Astrocyte of the spinal cord (primary cell): ENCODE measurements at regions not wholly inside any gene's neighbourhood (a gene's known extent, or its start where the extent isn't known, plus 50 kb on each side); places are given as distances from the start of the nearest gene placed in this dataset.

Source experiments
- DNase-seq: peaks from one replicate; pipeline ENCODE4 v3.0.0; 2011; ENCODE audit warnings: low read depth, low spot score
- H3K4me3 ChIP-seq: 2 replicates; pipeline ENCODE4 v1.5.1; 2011; ENCODE audit warnings: low read depth, mild to moderate bottlenecking, low read length, moderate library complexity
- in situ Hi-C: cut with HindIII; loops from 2 replicates; pipeline ENCODE4 v1.10.0; 2017; ENCODE audit warnings: low sequenced_read_pairs
- TF ChIP-seq, protein P1 (sequence below): IDR thresholded peaks from 2 replicates; pipeline ENCODE4 v1.5.1; 2012; ENCODE audit warnings: low read depth, mild to moderate bottlenecking, low read length, inconsistent platforms

DNA sequence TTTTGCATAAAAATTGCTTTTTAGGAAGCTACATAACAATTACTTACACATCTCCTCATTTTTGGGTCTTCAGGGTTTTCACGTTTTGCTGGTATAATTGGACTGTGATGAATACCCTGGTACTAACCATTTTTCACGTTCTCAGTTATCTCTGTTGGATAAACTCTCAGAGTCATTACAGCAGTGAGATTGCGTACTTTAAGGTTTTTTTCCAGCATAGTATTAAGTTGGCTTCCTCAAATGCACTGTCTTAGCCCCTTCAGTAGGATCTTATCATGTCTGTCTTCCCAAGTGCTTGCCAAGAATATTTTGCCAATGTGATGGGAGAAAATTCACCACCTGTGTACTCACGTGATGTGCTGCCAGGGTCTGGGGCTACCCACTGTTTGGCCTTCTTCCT lies 342.5 kb downstream of the TEX29 start:
- DNase-seq = no peak
- TF ChIP-seq, protein P1, sequence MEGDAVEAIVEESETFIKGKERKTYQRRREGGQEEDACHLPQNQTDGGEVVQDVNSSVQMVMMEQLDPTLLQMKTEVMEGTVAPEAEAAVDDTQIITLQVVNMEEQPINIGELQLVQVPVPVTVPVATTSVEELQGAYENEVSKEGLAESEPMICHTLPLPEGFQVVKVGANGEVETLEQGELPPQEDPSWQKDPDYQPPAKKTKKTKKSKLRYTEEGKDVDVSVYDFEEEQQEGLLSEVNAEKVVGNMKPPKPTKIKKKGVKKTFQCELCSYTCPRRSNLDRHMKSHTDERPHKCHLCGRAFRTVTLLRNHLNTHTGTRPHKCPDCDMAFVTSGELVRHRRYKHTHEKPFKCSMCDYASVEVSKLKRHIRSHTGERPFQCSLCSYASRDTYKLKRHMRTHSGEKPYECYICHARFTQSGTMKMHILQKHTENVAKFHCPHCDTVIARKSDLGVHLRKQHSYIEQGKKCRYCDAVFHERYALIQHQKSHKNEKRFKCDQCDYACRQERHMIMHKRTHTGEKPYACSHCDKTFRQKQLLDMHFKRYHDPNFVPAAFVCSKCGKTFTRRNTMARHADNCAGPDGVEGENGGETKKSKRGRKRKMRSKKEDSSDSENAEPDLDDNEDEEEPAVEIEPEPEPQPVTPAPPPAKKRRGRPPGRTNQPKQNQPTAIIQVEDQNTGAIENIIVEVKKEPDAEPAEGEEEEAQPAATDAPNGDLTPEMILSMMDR = no peak
- no peak overlapping the region for H3K4me3 ChIP-seq
- in situ Hi-C loops = no loop called here

DNA sequence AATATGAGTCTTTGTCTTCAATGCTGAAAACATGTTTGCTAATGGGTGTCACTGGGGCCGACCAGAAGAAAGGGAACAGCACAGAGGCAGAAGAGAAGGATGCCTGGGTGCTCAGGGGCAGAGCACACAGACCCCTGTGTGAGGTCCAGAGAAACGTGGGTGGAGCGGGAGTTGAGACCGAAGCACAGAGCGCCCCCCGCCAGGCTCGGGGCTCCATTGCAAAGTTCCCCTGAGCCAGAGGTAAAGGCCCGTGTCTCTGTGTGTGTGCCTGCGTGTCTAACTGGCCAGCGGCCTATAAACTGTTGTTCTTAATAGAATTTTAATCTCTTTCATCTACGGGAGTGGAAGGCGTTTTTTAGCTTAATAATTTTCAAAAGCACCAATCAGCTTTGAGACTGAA lies 343.1 kb downstream of the TEX29 start:
- no peak overlapping the region for H3K4me3 ChIP-seq
- in situ Hi-C loops = no loop called here
- TF ChIP-seq, protein P1 = no peak
- no peak for DNase-seq

DNA sequence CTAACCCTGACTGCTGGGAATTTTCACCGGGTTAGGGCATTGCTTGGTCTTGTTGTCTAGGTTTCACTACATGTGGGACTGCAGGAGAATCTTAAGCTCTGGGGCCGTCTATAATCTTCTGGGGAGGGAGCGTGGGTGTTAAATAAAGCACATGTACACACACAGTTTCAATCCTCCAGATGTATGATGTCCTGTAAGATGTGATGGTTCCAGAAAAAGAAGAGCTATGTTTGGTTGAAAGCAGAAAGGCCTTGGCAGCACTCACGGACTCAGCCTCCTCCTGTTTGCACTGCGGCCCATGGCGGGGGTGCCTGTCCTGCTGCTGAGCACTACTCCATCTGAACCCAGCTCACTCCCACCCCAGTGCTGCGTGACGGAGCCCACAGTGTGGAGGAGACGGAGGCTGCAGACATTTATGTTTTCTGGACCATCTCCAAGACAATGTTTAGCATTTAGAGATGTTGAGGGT lies 343.5 kb downstream of the TEX29 start:
- no peak overlapping the region for H3K4me3 ChIP-seq
- TF ChIP-seq, protein P1 = no peak
- in situ Hi-C loops = no loop called here
- DNase-seq = no peak

- TF ChIP-seq, protein P1 = no peak
- no peak overlapping the region for H3K4me3 ChIP-seq
- in situ Hi-C loops = no loop called here
- no peak for DNase-seq
These were observed 344.3 kb downstream of the TEX29 start for GRCh38 chr13:111664696-111665095.

DNA sequence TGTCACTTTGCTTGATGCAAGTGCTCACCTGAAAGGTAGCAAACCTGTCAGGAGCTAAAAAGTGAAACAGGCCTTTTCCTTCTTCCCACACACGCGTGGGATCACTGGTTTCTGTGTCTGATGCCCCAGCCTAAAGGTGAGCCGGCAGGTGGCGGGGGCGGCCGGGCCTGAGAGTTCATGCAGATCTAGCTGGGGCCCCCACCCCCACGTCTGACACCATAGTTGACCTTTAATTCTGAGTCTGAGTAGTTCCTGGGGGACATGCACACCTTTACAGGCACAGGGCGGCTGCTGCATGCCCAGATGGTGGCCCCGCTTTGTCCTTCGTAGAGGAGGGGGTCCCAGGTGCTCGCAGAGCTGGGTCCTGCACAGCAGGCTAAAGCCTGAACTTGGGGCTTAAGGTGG lies 345.3 kb downstream of the TEX29 start:
- in situ Hi-C loops = no loop called here
- H3K4me3 ChIP-seq = no peak overlapping the region
- TF ChIP-seq, protein P1 = no peak
- DNase-seq = no peak

DNA sequence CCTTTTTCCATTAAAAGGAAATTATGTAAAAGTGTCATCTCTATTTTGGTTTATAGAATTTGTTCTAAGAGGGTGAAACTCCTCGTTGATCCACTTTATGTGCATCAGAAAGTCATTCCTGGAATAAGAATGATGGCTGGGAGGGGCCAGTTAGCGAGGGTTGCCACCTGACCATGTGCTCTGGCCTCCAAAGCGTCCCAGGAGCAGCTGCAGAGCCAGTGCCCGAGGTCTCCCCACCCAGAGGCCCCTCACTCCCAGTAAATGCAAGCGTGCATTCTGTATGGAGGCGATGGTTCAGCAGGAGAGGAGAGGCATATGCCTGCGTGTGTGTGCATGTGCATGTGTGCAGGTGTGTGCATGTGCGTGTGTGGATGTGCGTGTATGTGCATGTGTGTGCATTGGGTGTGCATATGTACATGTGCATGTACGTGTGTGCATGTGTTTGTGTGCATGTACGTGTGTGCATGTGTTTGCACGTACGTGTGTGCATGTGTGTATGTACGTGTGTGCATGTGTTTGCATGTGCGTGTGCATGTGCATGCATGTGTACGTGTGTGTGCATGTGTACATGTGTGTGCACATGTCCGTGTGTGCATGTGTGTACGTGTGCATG lies 345.8 kb downstream of the TEX29 start:
- no peak overlapping the region for H3K4me3 ChIP-seq
- TF ChIP-seq, protein P1 = no peak
- in situ Hi-C loops = no loop called here
- DNase-seq = no peak
